ENCODE measurements at regions not wholly inside any gene's neighbourhood (a gene's known extent, or its start where the extent isn't known, plus 50 kb on each side); places are given as distances from the start of the nearest gene placed in this dataset.

DNA sequence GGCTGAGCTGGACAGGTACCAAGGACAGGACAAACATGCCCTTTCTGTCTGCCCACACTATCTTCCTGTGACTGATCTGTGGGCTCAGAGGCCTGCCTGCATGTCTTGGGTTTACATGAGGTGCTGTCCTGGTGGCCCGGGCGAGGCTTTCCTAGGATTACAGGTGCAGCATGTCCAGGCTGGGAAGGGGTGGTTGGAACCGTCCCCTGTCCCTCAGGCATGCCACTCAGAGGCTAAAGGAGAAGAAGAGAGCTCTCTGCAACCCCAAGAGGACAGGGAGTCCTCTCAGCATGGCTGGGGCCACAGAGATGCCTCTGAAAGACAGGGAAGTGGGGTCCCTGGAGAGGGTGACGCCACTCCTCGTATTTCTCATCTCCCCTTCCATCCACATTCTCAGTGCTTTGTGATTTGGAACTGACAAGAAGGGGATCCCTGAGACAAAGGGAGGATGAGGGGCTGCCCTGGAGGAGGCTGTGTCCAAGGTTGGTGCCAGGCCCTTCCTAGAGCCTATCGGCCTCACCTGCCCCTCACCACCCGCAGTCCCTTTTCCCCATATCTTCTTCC is 64.6 kb upstream of the LMO1 start:
- no peaks in the 10 kb centered on the region for H4K20me1 ChIP-seq (ENCODE audit: insufficient read depth, low read depth, low read length)
- no peak for DNase-seq
- H3K79me2 ChIP-seq (ENCODE audit: low read length), result no peaks in the 10 kb centered on the region
- H3K36me3 ChIP-seq (ENCODE audit: insufficient read depth, low read length), result no peaks in the 10 kb centered on the region
- no peaks in the 10 kb centered on the region for H3K9me2 ChIP-seq (replicated peaks; ENCODE audit: insufficient read depth, low read length)
- no peak overlapping the region for H3K4me2 ChIP-seq (ENCODE audit: low read depth, low read length, poor library complexity, severe bottlenecking)
- no peaks in the 10 kb centered on the region for H3K9me3 ChIP-seq (ENCODE audit: low read length)
- H3K27ac ChIP-seq (ENCODE audit: low read length), result no peak overlapping the region
- H3K4me3 ChIP-seq (ENCODE audit: low read length), result no peak overlapping the region
- H3K9ac ChIP-seq (ENCODE audit: low read length), result no peak overlapping the region
- H3K27me3 ChIP-seq (ENCODE audit: low read length), result no peaks in the 10 kb centered on the region
- no peak overlapping the region for H2AFZ ChIP-seq (ENCODE audit: low read length)
- no peaks in the 10 kb centered on the region for H3K4me1 ChIP-seq (ENCODE audit: low read length)

DNA sequence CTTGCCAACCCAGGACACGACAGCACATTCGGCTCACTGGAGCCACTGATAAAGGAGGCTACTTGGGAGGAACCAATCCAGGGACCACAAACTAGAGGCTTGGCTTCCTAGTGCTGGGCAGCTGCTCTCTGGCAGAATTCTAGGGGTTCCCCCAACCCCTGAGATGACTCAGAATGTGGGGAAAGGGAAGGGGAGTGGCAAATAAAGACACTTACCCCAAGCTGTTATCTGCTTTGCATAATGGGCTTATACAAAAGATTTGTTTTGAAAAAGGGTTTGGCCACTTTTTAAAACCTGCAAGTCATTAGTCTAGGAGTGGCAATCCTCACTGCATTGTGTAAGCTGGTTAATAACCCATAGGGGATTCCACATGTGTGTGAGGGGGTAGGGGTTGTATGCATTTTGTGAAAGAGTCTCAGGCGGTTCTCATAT is 64.1 kb upstream of the LMO1 start:
- DNase-seq, result no peak

DNA sequence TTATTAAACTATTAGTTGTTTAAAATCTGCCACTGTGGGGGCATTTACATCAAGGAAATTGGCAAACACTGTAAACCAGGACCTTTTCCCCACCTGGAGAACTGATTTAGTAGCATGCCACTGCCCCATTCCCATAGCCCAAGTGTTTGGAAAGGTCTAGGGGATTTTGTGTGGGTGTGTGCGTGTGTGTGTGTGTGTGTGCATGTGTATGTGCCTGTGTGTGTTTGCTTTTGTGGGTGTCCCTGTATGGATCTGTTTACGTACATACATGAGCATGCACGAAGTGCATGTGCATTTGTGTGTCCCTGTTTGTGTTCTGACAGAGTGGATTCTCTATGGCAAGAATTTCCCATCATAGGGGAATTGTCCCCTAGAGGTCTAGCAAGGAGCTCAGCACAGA is 62.7 kb upstream of the LMO1 start:
- H3K36me3 ChIP-seq (ENCODE audit: insufficient read depth, low read length), result no peaks in the 10 kb centered on the region
- no peaks in the 10 kb centered on the region for H4K20me1 ChIP-seq (ENCODE audit: insufficient read depth, low read depth, low read length)
- H3K9me2 ChIP-seq (replicated peaks; ENCODE audit: insufficient read depth, low read length), result no peaks in the 10 kb centered on the region
- H2AFZ ChIP-seq (ENCODE audit: low read length), result no peak overlapping the region
- no peaks in the 10 kb centered on the region for H3K4me1 ChIP-seq (ENCODE audit: low read length)
- H3K4me2 ChIP-seq (ENCODE audit: low read depth, low read length, poor library complexity, severe bottlenecking), result no peak overlapping the region
- no peak overlapping the region for H3K27ac ChIP-seq (ENCODE audit: low read length)
- H3K27me3 ChIP-seq (ENCODE audit: low read length), result no peaks in the 10 kb centered on the region
- H3K79me2 ChIP-seq (ENCODE audit: low read length), result no peaks in the 10 kb centered on the region
- no peak overlapping the region for H3K9ac ChIP-seq (ENCODE audit: low read length)
- no peak overlapping the region for H3K4me3 ChIP-seq (ENCODE audit: low read length)
- no peaks in the 10 kb centered on the region for H3K9me3 ChIP-seq (ENCODE audit: low read length)
- no peak for DNase-seq

More for the DNA sequence above, 64.1 kb upstream of the LMO1 start:
- no peaks in the 10 kb centered on the region for H3K36me3 ChIP-seq (ENCODE audit: insufficient read depth, low read length)
- H3K9ac ChIP-seq (ENCODE audit: low read length), result no peak overlapping the region
- H3K27ac ChIP-seq (ENCODE audit: low read length), result no peak overlapping the region
- no peaks in the 10 kb centered on the region for H3K9me3 ChIP-seq (ENCODE audit: low read length)
- H3K27me3 ChIP-seq (ENCODE audit: low read length), result no peaks in the 10 kb centered on the region
- H3K4me3 ChIP-seq (ENCODE audit: low read length), result no peak overlapping the region
- no peaks in the 10 kb centered on the region for H3K9me2 ChIP-seq (replicated peaks; ENCODE audit: insufficient read depth, low read length)
- no peak overlapping the region for H3K4me2 ChIP-seq (ENCODE audit: low read depth, low read length, poor library complexity, severe bottlenecking)
- H2AFZ ChIP-seq (ENCODE audit: low read length), result no peak overlapping the region
- no peaks in the 10 kb centered on the region for H4K20me1 ChIP-seq (ENCODE audit: insufficient read depth, low read depth, low read length)
- no peaks in the 10 kb centered on the region for H3K79me2 ChIP-seq (ENCODE audit: low read length)
- no peaks in the 10 kb centered on the region for H3K4me1 ChIP-seq (ENCODE audit: low read length)

DNA sequence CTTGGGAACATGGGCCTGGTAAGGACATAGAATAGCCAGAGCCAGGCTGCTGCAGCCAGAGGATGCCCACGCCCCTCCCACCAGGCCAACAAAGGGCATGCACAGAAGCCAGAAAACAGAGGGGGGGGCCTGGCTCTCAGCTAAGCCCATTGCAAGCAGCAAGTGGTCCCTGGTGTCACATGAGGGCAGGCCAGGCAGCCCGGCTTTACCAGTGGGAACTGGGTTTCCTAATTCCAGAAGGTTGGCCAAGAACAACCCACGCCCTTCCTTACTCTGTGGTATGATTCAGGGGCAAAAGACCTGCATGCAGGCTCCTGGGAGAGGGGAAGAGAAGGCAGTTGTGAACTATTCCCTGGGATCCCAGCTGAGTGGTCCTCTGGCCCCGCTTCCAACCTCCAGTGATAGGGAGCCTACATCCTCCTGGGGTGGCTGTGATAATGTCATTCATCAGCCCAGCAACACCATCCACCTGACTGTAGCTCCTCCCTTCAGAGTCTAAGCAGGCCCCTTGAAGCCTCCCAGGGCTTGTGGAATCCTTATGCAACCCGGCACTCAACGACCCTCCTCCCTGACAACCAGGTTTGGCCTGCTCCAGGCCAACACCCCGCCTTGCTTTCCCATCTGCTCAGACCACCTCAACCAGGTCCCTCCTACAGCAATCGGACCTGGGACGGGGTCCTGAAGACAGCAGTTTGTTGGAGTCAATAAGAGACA is 62.1 kb upstream of the LMO1 start:
- Histone ChIP-seq H3K9me2 (replicated peaks; ENCODE audit: insufficient read depth, low read length) (no peaks in the 10 kb centered on the region), H3K27me3 (ENCODE audit: low read length) (no peaks in the 10 kb centered on the region), H3K27ac (ENCODE audit: low read length) (no peak overlapping the region), H3K4me2 (ENCODE audit: low read depth, low read length, poor library complexity, severe bottlenecking) (no peak overlapping the region), H4K20me1 (ENCODE audit: insufficient read depth, low read depth, low read length) (no peaks in the 10 kb centered on the region), H3K4me3 (ENCODE audit: low read length) (no peak overlapping the region), H3K4me1 (ENCODE audit: low read length) (no peaks in the 10 kb centered on the region), H3K79me2 (ENCODE audit: low read length) (no peaks in the 10 kb centered on the region), H2AFZ (ENCODE audit: low read length) (no peak overlapping the region), H3K36me3 (ENCODE audit: insufficient read depth, low read length) (no peaks in the 10 kb centered on the region), H3K9ac (ENCODE audit: low read length) (no peak overlapping the region), H3K9me3 (ENCODE audit: low read length) (no peaks in the 10 kb centered on the region)
- no peak for DNase-seq

DNA sequence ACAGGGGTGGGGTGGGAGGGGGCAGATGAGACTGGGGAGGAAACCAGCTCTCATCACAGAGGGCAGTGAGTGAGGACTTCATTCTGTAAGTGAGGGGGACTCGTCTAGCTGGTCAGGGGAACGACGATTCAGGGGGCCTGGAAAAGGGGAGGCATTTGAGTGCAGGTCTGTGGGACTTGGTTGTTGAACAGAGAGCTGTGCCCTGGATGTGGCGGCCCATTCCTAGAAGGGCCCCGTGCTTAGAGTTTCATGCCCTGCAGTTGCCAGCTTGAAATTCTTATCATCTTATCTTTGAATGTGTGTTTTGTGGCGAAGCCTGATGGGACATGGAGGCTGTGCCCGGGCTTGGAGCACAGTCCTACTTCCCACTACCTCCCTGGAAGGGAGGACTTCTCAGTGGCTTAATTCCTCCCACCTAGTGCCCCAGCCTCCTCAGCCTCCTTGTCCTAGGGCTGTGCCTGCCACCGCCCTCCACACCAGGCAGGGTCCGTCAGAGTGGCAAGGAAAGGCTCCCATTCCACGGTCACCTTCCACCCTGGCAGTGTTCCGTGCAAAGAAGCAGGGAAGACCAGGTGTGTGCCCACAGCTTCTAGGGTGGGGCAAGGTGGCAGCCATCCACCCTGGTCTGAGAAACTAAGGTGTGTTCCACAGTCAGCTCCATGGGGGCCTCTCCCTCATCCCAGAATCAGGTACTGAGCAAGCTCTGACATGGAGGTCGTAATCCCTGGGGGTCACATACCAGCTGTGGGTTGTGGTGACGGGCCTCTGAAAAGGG is 59.7 kb upstream of the LMO1 start:
- DNase-seq, result no peak
- no peak overlapping the region for H3K27ac ChIP-seq (ENCODE audit: low read length)
- H3K9ac ChIP-seq (ENCODE audit: low read length), result no peak overlapping the region
- H2AFZ ChIP-seq (ENCODE audit: low read length), result no peak overlapping the region
- H4K20me1 ChIP-seq (ENCODE audit: insufficient read depth, low read depth, low read length), result no peaks in the 10 kb centered on the region
- H3K27me3 ChIP-seq (ENCODE audit: low read length), result no peaks in the 10 kb centered on the region
- no peaks in the 10 kb centered on the region for H3K4me1 ChIP-seq (ENCODE audit: low read length)
- H3K4me3 ChIP-seq (ENCODE audit: low read length), result no peak overlapping the region
- H3K9me3 ChIP-seq (ENCODE audit: low read length), result no peaks in the 10 kb centered on the region
- no peaks in the 10 kb centered on the region for H3K36me3 ChIP-seq (ENCODE audit: insufficient read depth, low read length)
- no peak overlapping the region for H3K4me2 ChIP-seq (ENCODE audit: low read depth, low read length, poor library complexity, severe bottlenecking)
- no peaks in the 10 kb centered on the region for H3K9me2 ChIP-seq (replicated peaks; ENCODE audit: insufficient read depth, low read length)
- H3K79me2 ChIP-seq (ENCODE audit: low read length), result no peaks in the 10 kb centered on the region

DNA sequence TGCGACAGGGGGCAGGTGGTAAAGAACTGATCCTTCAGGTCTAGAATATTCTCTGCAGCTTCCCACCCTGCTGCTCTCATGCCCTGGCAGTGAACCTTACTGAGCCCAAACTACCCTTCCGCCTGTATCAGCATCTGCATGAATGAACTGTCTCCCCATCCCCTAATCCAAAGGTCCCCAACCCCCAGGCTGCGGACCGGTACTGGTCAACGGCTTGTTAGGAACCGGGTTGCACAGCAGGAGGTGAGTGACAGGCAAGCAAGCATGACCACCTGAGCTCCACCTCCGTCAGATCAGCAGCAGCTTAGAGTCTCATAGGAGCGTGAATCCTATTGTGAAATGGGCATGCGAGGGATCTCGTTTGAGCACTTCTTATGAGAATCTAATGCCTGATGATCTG is 58.2 kb upstream of the LMO1 start:
- Histone ChIP-seq H3K9me3 (ENCODE audit: low read length) (no peaks in the 10 kb centered on the region), H3K27ac (ENCODE audit: low read length) (no peak overlapping the region), H3K4me2 (ENCODE audit: low read depth, low read length, poor library complexity, severe bottlenecking) (no peak overlapping the region), H3K4me3 (ENCODE audit: low read length) (no peak overlapping the region), H3K4me1 (ENCODE audit: low read length) (no peaks in the 10 kb centered on the region), H4K20me1 (ENCODE audit: insufficient read depth, low read depth, low read length) (no peaks in the 10 kb centered on the region), H3K36me3 (ENCODE audit: insufficient read depth, low read length) (no peaks in the 10 kb centered on the region), H3K9ac (ENCODE audit: low read length) (no peak overlapping the region), H3K79me2 (ENCODE audit: low read length) (no peaks in the 10 kb centered on the region), H2AFZ (ENCODE audit: low read length) (no peak overlapping the region), H3K9me2 (replicated peaks; ENCODE audit: insufficient read depth, low read length) (no peaks in the 10 kb centered on the region), H3K27me3 (ENCODE audit: low read length) (no peaks in the 10 kb centered on the region)
- DNase-seq, result no peak

DNA sequence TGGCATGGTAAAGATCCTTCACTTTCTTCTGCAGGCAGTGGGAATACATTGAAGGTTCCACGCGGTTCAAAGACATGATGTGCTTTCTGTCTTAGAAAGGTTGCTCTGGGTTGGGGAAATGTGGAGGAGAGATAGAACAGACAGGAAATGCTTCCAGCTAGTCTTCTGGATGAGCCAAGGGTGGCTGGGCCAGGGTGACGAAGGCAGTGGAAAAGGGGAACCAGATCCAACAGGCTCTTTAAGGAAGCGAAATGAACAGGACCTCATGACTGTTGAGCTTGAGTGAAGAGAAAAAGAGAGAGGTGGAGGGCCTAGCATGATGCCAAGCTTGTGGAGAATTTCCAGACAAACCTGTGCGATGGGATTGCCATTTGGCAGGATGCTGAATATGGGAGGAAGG is 56.4 kb upstream of the LMO1 start:
- no peaks in the 10 kb centered on the region for H3K4me1 ChIP-seq (ENCODE audit: low read length)
- no peak for DNase-seq
- H3K9ac ChIP-seq (ENCODE audit: low read length), result no peak overlapping the region
- no peak overlapping the region for H3K4me3 ChIP-seq (ENCODE audit: low read length)
- no peaks in the 10 kb centered on the region for H3K36me3 ChIP-seq (ENCODE audit: insufficient read depth, low read length)
- H3K27me3 ChIP-seq (ENCODE audit: low read length), result no peaks in the 10 kb centered on the region
- H3K4me2 ChIP-seq (ENCODE audit: low read depth, low read length, poor library complexity, severe bottlenecking), result no peak overlapping the region
- H4K20me1 ChIP-seq (ENCODE audit: insufficient read depth, low read depth, low read length), result no peaks in the 10 kb centered on the region
- H2AFZ ChIP-seq (ENCODE audit: low read length), result no peak overlapping the region
- H3K79me2 ChIP-seq (ENCODE audit: low read length), result no peaks in the 10 kb centered on the region
- no peaks in the 10 kb centered on the region for H3K9me3 ChIP-seq (ENCODE audit: low read length)
- H3K27ac ChIP-seq (ENCODE audit: low read length), result no peak overlapping the region
- no peaks in the 10 kb centered on the region for H3K9me2 ChIP-seq (replicated peaks; ENCODE audit: insufficient read depth, low read length)

DNA sequence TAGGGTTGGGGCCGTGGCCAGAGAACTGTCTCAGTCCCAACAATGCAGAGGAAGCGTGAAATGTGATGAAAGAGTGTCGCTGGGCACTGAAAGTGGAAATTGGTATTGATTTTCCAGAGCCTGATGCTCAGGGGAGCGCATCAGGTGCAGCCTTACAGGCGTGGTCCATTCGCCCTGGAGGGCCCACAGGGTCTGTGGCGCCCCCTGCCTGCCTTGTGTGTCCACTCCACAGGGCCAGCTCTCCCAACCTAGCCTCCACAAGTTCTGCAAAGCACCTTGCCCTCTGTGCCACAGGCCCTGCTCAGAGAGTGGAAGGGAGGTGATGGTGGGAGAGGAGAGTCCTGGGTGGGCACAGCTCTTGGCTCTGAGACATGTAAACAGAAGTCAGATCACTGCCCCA is 54.9 kb upstream of the LMO1 start:
- no peak for DNase-seq
- no peak overlapping the region for H3K4me3 ChIP-seq (ENCODE audit: low read length)
- no peaks in the 10 kb centered on the region for H3K27me3 ChIP-seq (ENCODE audit: low read length)
- no peak overlapping the region for H2AFZ ChIP-seq (ENCODE audit: low read length)
- H3K4me2 ChIP-seq (ENCODE audit: low read depth, low read length, poor library complexity, severe bottlenecking), result no peak overlapping the region
- no peaks in the 10 kb centered on the region for H4K20me1 ChIP-seq (ENCODE audit: insufficient read depth, low read depth, low read length)
- H3K9me3 ChIP-seq (ENCODE audit: low read length), result no peaks in the 10 kb centered on the region
- no peaks in the 10 kb centered on the region for H3K4me1 ChIP-seq (ENCODE audit: low read length)
- H3K9ac ChIP-seq (ENCODE audit: low read length), result no peak overlapping the region
- H3K9me2 ChIP-seq (replicated peaks; ENCODE audit: insufficient read depth, low read length), result no peaks in the 10 kb centered on the region
- no peak overlapping the region for H3K27ac ChIP-seq (ENCODE audit: low read length)
- no peaks in the 10 kb centered on the region for H3K36me3 ChIP-seq (ENCODE audit: insufficient read depth, low read length)
- H3K79me2 ChIP-seq (ENCODE audit: low read length), result no peaks in the 10 kb centered on the region
